HG02884 (cell line): ENCODE measurements at regions not wholly inside any gene's neighbourhood (a gene's known extent, or its start where the extent isn't known, plus 50 kb on each side); places are given as distances from the start of the nearest gene placed in this dataset.

Experiments used
- ATAC-seq: cut with Tn5 transposase; IDR thresholded peaks from one replicate; pipeline ENCODE4 v1.9.1; 2021; ENCODE audit warnings: mild to moderate bottlenecking, moderate library complexity; ENCODE audit not compliant: unreplicated experiment

GRCh38 chr16:80198311-80199299 lies 342.2 kb upstream of the DYNLRB2 start:
- no peak for ATAC-seq

- peak; percentile 62 for ATAC-seq
Measured at GRCh38 chr16:80197741-80198201, 343.0 kb upstream of the DYNLRB2 start.

DNA sequence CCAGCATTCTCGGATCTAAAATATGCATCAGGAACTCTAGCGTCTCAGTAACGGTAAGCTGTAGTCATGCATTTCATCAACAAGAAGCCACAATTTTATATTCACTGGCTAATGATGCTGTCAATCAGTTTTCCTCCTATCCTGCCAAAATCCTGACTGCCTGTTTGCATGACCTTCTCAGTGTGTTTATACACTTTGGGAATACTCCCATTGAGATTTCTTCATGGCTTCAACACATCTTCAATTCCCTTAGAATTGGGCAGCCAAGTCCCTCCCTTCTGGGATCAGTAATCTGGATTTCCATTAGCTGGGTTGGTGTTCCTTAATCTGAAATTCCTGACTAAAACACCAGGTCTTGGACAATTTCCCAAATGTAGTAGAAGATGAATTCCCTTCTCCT lies 348.9 kb upstream of the DYNLRB2 start:
- no peak for ATAC-seq

- ATAC-seq, result no peak
Measured at GRCh38 chr16:80189476-80190175, 351.2 kb upstream of the DYNLRB2 start.

DNA sequence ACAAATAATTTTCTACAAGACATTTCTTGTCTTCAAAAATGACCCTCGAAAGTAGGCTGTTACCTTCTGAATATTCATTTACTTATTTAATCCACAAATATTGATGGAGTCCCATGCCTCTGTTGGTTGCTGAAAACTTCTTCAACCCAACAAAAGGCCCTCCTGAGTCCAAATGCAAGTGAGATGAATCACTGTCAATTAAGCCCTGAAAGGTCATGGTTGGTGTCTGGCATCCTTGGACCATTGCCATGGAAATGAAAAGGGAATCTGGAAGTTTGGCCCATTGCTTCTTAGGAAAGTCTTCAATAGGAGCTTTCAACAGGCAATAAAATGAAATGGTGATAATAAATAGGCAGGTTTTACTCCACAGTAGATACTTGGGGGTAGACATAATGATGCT lies 364.7 kb upstream of the DYNLRB2 start:
- no peak for ATAC-seq

GRCh38 chr16:80175011-80175410 lies 365.8 kb upstream of the DYNLRB2 start:
- no peak for ATAC-seq

GRCh38 chr16:80174416-80174815 lies 366.4 kb upstream of the DYNLRB2 start:
- ATAC-seq, result no peak

GRCh38 chr16:80171746-80172145 lies 369.0 kb upstream of the DYNLRB2 start:
- no peak for ATAC-seq

DNA sequence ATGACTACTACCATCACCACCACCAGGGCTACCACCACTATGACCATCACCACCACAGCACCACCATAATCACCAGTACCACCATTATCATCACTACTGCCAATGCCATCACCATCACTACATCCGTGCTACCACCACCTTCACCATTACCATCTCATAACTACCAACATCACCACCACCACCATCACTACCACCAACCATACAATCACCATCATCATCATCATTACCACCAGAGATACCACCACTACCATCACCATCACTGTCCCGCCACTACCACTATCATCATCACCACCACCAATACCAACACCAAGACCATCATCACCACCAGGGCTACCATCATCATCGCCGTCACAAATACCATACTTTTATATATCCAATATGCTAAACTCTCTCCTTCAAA lies 369.6 kb upstream of the DYNLRB2 start:
- no peak for ATAC-seq

DNA sequence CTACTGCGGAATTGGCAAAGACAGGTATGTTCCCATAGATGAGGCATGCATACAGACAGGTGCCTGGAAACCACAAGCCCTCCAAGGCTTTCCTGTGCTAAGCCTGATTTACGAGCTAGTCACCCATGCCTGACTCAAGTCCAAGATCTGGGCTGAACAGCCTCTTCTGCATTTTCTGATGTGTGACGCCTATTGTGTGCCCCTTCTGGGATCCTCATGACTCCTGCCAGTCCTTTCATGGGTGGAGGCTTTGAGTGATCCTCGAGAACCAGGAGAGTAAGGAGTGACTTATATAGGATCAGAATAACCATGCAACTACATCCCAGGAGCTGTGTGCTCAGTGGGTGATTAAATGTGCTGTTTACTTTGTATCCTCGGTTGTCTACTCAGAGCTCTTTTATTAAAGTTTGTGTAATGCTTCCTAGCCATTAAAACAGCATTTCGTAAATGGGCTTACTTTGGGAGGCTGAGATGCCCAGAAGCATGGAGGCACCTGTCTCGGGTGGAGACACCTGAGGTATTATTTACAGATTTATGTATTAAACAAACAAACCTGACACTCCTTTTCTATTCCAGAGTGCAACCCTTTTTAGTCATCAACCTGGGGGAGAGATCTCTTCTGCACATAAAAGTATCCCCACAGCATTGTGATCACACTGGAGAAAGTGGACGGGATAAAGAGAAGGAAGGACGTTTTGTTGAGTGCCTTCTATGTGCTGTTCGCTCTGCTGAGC lies 373.0 kb upstream of the DYNLRB2 start:
- no peak for ATAC-seq

GRCh38 chr16:80166082-80166481 lies 374.7 kb upstream of the DYNLRB2 start:
- ATAC-seq, result no peak

GRCh38 chr16:80164966-80165550 lies 375.7 kb upstream of the DYNLRB2 start:
- no peak for ATAC-seq

- no peak for ATAC-seq
Measured at GRCh38 chr16:80163339-80163738, 377.5 kb upstream of the DYNLRB2 start.

GRCh38 chr16:80161799-80162739 lies 378.7 kb upstream of the DYNLRB2 start:
- no peak for ATAC-seq

DNA sequence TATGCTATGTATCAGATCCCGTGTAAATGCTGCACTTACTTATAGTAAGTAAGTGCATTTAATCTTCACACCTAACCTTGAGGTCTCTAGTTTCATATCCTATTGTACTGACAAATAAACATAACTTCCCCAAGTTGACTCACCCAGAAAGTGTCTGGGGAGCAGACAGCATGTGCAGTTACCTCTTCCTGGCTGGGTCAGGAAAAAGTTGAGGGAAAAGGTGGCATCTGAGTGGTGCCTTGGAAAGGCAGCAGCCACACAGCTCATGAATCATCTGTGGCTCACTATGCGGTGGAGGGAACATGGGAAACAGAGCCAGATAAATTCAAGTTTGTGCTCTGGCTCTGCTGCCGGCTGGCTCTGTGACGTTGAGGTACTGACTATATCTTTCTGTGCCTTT lies 382.0 kb upstream of the DYNLRB2 start:
- no peak for ATAC-seq

DNA sequence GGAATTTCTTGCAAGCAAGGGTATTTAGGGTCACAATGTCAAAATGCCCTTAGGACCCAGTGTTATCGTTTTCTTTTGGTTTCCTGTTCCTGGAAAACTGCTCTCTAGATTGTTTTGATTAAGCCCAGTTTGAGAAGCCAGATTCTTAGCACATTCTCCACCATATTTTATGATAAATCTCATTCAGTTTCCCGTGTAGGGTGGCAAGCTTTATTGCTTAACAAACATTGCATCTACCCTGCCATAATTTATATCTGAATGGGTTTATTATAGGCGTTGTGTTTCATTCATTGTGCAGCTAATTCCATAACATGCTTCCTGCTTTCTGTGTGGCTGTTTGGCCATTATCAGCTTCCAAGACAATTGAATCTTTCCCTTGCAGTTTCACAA lies 389.1 kb upstream of the DYNLRB2 start:
- no peak for ATAC-seq

DNA sequence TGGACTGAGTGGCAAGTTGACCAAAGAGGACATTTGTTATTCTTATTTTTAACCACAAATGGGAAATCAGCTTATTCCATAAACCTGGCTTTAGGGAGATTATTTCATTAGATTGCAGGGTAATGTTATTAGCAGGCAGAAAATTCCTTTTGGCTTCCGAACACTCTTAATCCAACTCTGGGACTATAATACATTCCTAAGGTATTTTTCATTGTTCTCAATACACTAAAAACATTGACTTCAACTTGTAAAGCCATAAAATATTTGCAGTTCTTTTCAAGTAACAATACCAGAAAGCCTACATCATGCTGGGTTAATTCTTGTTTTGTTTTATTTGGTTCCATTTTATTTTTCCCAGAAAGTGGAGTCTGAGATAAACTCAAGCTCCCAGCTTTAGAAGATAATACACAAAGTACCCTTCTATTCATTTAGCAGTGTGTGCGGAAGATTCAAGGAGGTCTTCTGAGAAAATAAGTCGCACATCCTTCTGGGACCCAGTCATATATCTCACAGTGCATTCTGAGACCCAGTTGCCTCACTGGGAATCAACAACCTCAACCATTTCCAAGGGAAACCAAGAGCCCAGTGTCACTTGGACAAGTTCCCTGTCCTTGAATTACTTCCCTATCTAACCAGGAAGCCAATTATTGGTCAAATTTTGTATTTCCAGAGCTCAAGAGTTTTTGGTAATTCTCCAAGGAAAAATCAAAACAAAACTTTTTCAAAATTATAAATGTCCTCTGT lies 389.6 kb upstream of the DYNLRB2 start:
- no peak for ATAC-seq

DNA sequence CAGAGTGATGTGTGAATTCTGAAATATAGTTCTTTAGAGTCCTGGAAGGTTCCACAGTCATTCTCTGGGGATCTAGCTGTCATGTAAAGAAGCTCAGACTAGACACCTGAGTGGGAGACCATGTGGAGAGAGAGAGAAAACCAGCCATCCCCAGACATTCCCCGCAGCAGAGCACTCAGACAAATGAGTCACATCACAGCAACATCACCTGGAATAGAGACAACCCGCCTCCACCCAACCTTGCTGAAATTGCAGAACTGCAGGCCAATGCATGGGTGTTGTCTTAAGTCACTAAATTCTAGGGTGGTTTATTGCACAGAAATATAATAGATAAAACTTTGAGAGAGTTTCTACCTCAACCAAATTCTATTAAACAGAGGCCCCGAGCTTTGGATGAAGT lies 392.0 kb upstream of the DYNLRB2 start:
- no peak for ATAC-seq

GRCh38 chr16:80147026-80147655 lies 393.7 kb upstream of the DYNLRB2 start:
- ATAC-seq, result no peak
